BJ (cell line): ENCODE measurements at regions not wholly inside any gene's neighbourhood (a gene's known extent, or its start where the extent isn't known, plus 50 kb on each side); places are given as distances from the start of the nearest gene placed in this dataset.
"Not testable (repeated sequence)": the region's sequence is repeated elsewhere in the genome, so short reads cannot be mapped to it uniquely, and the experiment has no call there.

Source experiments
- CTCF ChIA-PET: fragments of 350-600 bp; formaldehyde crosslinking; extraction: SDS; loops from one replicate; lab custom pipeline; 2021; ENCODE audit warnings: antibody characterized with exemption, inconsistent platforms; lab: Yijun Ruan, JAX
- POLR2A ChIA-PET: fragments of 300-600 bp; sonication (Branson Sonifier 250); formaldehyde crosslinking; extraction: SDS; loops from one replicate; lab custom pipeline; 2021; ENCODE audit warnings: antibody characterized with exemption; lab: Charles Lee
- DNase-seq: peaks from one replicate; pipeline ENCODE4 v3.0.0-alpha.2; 2011; ENCODE audit warnings: low read depth
- H3K27me3 ChIP-seq: 2 replicates; pipeline ENCODE4 v1.6.0; 2011; ENCODE audit warnings: low read length; ENCODE audit not compliant: control insufficient read depth, insufficient read depth
- H3K36me3 ChIP-seq: 2 replicates; pipeline ENCODE4 v1.5.1; 2011; ENCODE audit warnings: low read length; ENCODE audit not compliant: control insufficient read depth, insufficient read depth
- H3K4me3 ChIP-seq: 2 replicates; pipeline ENCODE4 v1.5.1; 2011; ENCODE audit warnings: low read depth, mild to moderate bottlenecking, control low read depth, low read length
- CTCF ChIP-seq: IDR thresholded peaks from 2 replicates; pipeline ENCODE4 v1.5.1; 2011; ENCODE audit warnings: low read depth, mild to moderate bottlenecking, control low read depth, inconsistent platforms, low read length, moderate library complexity; ENCODE audit not compliant: insufficient read depth

- ChIA-PET CTCF (no interaction called here), POLR2A (no interaction called here)
- H3K4me3 ChIP-seq = no peak overlapping the region
- no peak for TF ChIP-seq CTCF
- DNase-seq = no peak
- no peaks in the 10 kb centered on the region for H3K27me3 ChIP-seq
- H3K36me3 ChIP-seq = no peaks in the 10 kb centered on the region
Measured at GRCh38 chr16:50490828-50491227, 57.4 kb upstream of the NKD1 start.

GRCh38 chr16:50489182-50489581, 59.0 kb upstream of the NKD1 start:
- no peak for TF ChIP-seq CTCF
- no peak overlapping the region for H3K4me3 ChIP-seq
- CTCF ChIA-PET = no interaction called here
- no peaks in the 10 kb centered on the region for H3K36me3 ChIP-seq
- H3K27me3 ChIP-seq = no peaks in the 10 kb centered on the region
- no peak for DNase-seq
- POLR2A ChIA-PET = no interaction called here

- ChIA-PET CTCF (no interaction called here), POLR2A (no interaction called here)
- Histone ChIP-seq H3K4me3 (no peak overlapping the region), H3K36me3 (no peaks in the 10 kb centered on the region), H3K27me3 (no peaks in the 10 kb centered on the region)
- TF ChIP-seq CTCF = no peak
- DNase-seq = no peak
Measured at GRCh38 chr16:50487528-50487927, 60.7 kb upstream of the NKD1 start.

- H3K27me3 ChIP-seq, DNase-seq, H3K4me3 ChIP-seq, CTCF ChIA-PET, H3K36me3 ChIP-seq, POLR2A ChIA-PET: not testable (repeated sequence)
Measured at GRCh38 chr16:50486162-50486561, 62.0 kb upstream of the NKD1 start.

GRCh38 chr16:50485232-50485631, 63.0 kb upstream of the NKD1 start:
- DNase-seq = no peak
- Histone ChIP-seq H3K4me3 (no peak overlapping the region), H3K27me3 (no peaks in the 10 kb centered on the region), H3K36me3 (no peaks in the 10 kb centered on the region)
- ChIA-PET CTCF (no interaction called here), POLR2A (no interaction called here)
- no peak for TF ChIP-seq CTCF

GRCh38 chr16:50482271-50482670, 65.9 kb upstream of the NKD1 start:
- POLR2A ChIA-PET = interaction anchor here (0.6 kb wide), 1 partner anchor 12 kb away, joined by 6 read pairs; no protein-coding TSS in a partner anchor
- no peaks in the 10 kb centered on the region for H3K36me3 ChIP-seq
- CTCF ChIA-PET = interaction anchor here (1.1 kb wide), 1 partner anchor 19 kb away, joined by 3 read pairs; no protein-coding TSS in a partner anchor
- TF ChIP-seq CTCF = no peak
- no peak overlapping the region for H3K4me3 ChIP-seq
- H3K27me3 ChIP-seq = no peaks in the 10 kb centered on the region
- no peak for DNase-seq
